ENCODE measurements at regions not wholly inside any gene's neighbourhood (a gene's known extent, or its start where the extent isn't known, plus 50 kb on each side); places are given as distances from the start of the nearest gene placed in this dataset.
A peak's percentile ranks its signal among the peaks of the same experiment; 100 is the strongest.

DNA sequence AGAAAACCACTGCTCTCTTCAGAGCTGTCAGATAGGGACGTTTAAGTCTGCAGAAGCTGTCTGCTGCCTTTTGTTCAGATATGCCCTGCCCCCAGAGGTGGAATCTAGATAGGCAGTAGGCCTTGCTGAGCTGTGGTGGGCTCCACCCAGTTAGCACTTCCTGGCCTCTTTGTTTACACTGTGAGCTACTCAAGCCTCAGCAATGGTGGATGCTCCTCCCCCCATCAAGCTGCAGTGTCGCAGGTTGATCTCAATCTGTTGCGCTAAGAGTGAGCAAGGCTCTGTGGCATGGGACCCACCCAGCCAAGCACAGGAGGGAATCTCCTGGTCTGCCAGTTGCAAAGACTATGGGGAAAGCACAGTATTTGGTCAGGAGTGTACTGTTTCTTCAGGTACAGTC is 59.2 kb upstream of the ZNF641 start:
- DNase-seq, result peak; percentile 61

DNA sequence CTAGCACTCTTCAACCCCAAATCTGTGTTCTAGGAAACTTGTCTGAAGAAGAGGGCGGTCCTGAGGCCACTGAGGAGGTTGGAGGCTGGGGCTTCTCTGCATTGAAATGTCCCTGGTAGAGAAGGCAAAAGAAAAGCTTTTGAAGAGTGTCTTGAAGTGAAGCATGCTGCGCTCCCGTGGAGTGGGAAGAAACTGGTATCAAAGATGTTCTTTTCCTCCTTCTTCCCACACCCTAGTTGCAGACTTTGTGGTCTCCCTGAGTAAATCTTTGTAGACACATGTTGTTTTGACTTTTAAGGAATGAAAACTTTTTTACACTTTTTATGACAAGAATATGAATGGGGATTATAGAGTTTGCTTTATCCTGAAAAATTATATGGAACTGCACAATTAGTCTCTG is 59.0 kb upstream of the ANP32D start:
- no peak for DNase-seq

DNA sequence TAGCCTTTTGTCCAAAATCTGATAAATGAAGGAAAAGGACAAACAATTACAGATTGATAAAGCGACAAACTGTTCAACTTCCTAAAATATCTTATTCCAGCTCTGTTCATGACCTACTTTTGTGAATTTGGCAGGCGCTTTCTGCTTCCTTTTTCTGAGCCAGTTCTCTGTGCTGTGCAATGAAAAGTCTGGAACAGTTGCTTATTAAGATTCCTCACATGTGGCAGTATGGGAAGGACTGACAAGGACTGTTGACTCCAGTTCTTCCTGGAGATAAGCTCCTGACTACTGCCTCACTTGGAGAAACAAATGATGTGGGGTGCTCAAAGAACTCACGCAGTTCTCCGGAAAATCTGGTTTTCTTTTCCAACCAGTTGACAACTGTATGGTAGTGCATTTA is 58.3 kb upstream of the ANP32D start:
- no peak for DNase-seq

DNA sequence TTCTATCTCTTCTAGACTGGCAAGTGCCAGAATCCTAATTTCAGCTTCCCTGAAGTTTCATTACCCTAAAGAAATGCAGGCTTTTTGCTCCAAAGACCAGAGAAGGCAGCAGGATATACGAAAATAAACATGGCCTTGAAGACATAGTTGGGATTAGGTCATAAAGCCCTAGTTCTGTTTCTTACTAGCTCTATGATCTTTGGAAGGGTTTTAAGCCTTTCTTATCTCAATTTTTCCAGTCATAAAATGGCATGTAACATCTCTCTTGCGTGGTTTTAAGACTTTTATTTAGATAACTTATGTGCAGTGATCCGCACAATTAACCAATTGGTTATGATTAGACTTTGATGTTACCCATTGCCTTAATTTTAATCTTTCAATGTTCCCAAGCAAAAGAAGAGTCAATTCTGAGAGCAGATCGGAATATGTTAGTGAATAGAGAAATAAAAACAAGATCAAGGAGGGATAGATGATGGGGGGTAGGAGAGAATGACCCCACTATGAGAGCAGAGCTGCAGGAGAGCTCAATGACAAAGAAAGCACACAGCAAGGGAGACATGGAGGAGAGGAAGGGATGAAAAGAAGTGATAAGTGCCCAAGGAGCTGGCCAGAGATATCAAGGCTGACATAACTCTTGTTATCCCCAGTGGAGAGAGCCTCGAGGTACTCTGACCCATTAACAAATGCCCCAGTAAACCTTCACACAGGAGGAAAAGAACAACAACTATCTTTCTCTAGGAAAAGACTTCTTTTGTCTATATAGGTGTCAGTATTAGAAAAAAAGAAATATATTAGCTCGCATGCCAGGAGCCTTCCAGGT is 53.0 kb upstream of the ANP32D start:
- no peak for DNase-seq

DNA sequence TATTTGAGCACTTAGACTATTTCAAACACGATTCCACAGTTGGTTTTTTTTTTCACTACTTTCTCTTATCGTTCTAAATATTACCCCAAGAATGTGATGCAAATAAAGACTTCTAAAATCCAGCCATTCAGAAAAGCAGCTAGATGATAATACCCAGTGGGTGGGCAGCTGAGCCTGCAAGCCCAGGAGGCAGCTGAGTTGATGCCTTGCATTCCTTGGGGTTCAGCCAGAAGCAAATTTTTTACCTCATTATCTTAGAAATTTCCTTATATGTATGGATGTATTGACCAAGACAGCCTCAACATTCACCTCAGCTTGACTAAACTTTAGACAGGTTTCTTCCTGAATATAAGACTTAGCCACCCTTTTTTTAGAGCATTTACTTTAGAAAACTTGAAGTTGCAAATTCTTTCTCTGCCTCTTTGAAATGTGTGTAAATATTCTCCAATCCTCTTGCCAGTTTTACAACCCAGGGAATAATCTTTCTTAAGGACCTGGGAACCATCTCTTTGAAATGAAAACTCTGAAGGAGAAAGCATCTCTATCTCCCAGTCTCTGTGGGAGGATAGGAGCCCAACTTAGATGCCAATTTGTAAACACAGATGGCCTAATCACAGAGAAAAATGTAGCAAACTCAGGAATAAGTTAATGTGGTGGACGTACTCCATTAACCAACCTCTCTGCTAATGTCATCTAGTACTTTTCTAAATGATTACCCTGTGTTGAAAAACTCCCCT is 52.2 kb upstream of the ANP32D start:
- no peak for DNase-seq

DNA sequence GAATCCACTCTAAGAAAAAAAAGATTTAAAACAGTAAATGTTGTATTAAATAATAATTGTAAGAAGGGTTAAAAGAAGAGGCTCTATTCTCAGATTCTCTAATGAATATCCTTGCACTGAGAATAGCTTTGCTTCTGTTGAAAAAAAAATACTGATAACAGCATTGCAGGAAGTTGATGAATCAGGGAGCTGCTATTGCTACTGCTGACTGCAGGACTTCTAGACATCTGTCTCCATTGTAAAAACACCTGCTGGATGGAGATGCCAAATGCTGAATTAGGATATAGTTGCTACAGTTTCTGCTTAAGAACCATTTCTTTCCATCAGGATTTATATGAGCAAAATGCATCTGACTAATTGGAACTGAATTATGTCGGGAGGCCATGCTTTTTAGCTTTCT is 50.3 kb upstream of the ANP32D start:
- DNase-seq, result no peak

Data from CD4-positive, alpha-beta T cell treated with Interleukin-12 subunit alpha and Interleukin-12 subunit beta, for 1 hour (primary cell).